ENCODE measurements at regions not wholly inside any gene's neighbourhood (a gene's known extent, or its start where the extent isn't known, plus 50 kb on each side); places are given as distances from the start of the nearest gene placed in this dataset.

DNA sequence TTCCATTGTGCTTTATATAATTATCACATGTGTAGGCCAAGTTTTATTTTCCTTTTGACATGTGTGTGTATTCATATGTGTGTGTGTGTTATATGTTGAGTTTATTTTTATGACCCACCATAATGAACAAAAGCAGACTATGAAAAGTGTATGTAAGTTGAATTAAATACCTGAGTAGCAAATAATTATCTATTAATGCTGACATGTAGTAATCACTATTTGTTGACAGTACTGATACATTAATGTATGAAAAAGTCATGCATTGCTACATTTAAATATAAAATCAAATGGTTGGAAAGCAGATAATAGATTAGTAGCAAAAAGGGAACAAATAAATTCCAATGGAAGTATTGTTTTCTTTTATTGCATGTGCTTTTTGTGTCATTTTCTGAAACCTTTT, 1948.5 kb upstream of the PCDH20 start:
- Histone ChIP-seq H3K27me3 (no peaks in the 10 kb centered on the region), H3K4me3 (no peak overlapping the region), H3K9me3 (no peaks in the 10 kb centered on the region), H3K27ac (replicated peaks in 1 of 4) (no peak overlapping the region), H3K36me3 (no peaks in the 10 kb centered on the region), H3K4me1 (no peaks in the 10 kb centered on the region)
- TF ChIP-seq POLR2AphosphoS5 (IDR thresholded peaks at IDR 0.05): no peak
- TF ChIP-seq, protein P1, sequence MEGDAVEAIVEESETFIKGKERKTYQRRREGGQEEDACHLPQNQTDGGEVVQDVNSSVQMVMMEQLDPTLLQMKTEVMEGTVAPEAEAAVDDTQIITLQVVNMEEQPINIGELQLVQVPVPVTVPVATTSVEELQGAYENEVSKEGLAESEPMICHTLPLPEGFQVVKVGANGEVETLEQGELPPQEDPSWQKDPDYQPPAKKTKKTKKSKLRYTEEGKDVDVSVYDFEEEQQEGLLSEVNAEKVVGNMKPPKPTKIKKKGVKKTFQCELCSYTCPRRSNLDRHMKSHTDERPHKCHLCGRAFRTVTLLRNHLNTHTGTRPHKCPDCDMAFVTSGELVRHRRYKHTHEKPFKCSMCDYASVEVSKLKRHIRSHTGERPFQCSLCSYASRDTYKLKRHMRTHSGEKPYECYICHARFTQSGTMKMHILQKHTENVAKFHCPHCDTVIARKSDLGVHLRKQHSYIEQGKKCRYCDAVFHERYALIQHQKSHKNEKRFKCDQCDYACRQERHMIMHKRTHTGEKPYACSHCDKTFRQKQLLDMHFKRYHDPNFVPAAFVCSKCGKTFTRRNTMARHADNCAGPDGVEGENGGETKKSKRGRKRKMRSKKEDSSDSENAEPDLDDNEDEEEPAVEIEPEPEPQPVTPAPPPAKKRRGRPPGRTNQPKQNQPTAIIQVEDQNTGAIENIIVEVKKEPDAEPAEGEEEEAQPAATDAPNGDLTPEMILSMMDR (IDR thresholded peaks at IDR 0.05): no peak
- intact Hi-C loops (cut with DNase I): no loop called here
- no peak for DNase-seq (ENCODE audit: extremely low spot score)

GRCh38 chr13:63351533-63351932, 1935.9 kb upstream of the PCDH20 start:
- intact Hi-C loops (cut with DNase I): no loop called here
- no peaks in the 10 kb centered on the region for H3K36me3 ChIP-seq
- WGBS: 63% methylated on average over 2 of the region's 2 CpGs

DNA sequence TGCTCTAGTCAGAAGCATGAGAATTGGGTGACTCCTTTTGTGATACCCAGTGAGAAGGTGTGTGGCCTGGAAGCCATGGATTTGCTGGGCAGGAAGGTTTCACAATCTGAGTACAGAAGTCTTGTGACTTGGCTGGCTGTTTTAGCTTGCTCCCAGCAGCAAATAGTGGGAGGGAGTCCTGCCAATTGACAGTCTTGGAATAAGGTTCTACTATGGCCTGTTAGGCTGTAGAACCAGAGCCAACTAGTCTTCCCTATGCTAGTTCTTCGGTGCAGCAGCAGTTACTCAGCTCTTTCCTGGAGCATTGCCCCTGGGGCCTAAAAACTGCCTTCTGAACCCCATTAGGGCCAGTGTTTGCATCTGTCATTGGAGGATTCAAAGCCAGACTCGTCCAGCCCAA, 1935.4 kb upstream of the PCDH20 start:
- Histone ChIP-seq H3K27ac (replicated peaks in 1 of 4) (no peak overlapping the region), H3K36me3 (no peaks in the 10 kb centered on the region), H3K27me3 (no peaks in the 10 kb centered on the region), H3K4me1 (no peaks in the 10 kb centered on the region), H3K9me3 (no peaks in the 10 kb centered on the region), H3K4me3 (no peak overlapping the region)
- TF ChIP-seq POLR2AphosphoS5 (IDR thresholded peaks at IDR 0.05): no peak
- TF ChIP-seq, protein P1 (IDR thresholded peaks at IDR 0.05): no peak
- no peak for TF ChIP-seq POLR2A (IDR thresholded peaks at IDR 0.05; ENCODE audit: low read depth)
- TF ChIP-seq EP300 (IDR thresholded peaks at IDR 0.05): no peak
- WGBS: 68% methylated on average over 2 of the region's 2 CpGs
- intact Hi-C loops (cut with DNase I): no loop called here
- no peak for DNase-seq (ENCODE audit: extremely low spot score)

More at GRCh38 chr13:63351533-63351932, 1935.9 kb upstream of the PCDH20 start:
- Histone ChIP-seq H3K4me3 (no peak overlapping the region), H3K27ac (replicated peaks in 1 of 4) (no peak overlapping the region), H3K4me1 (no peaks in the 10 kb centered on the region), H3K9me3 (no peaks in the 10 kb centered on the region), H3K27me3 (no peaks in the 10 kb centered on the region)
- TF ChIP-seq POLR2A (IDR thresholded peaks at IDR 0.05; ENCODE audit: low read depth) (no peak), POLR2AphosphoS5 (IDR thresholded peaks at IDR 0.05) (no peak), EP300 (IDR thresholded peaks at IDR 0.05) (no peak)
- TF ChIP-seq, protein P1 (IDR thresholded peaks at IDR 0.05): no peak
- DNase-seq (ENCODE audit: extremely low spot score): no peak

DNA sequence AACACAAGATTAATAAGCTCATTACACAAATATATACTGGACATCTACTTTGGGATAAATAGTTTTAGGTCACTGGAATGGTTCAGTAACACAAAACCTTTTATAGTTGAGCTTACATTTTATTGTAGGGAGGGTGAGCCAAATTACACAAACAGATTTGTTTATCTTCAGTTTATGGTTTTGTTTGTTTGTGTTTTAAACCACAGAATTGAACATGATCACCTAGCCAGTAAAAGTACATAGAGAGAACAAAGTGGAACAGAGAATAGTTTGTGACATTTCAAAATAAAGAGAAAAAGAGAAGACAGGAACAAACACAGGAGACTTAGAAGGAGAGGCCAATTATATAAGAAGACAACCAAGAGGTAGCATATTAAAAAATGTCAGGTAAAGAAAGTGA, 1930.2 kb upstream of the PCDH20 start:
- no peak overlapping the region for H3K27ac ChIP-seq (replicated peaks in 1 of 4)
- H3K36me3 ChIP-seq: no peaks in the 10 kb centered on the region
- TF ChIP-seq POLR2AphosphoS5 (IDR thresholded peaks at IDR 0.05) (no peak), EP300 (IDR thresholded peaks at IDR 0.05) (no peak), POLR2A (IDR thresholded peaks at IDR 0.05; ENCODE audit: low read depth) (no peak)
- TF ChIP-seq, protein P1 (IDR thresholded peaks at IDR 0.05): no peak
- H3K4me3 ChIP-seq: no peak overlapping the region
- no peak for DNase-seq (ENCODE audit: extremely low spot score)
- intact Hi-C loops (cut with DNase I): no loop called here
- no peaks in the 10 kb centered on the region for H3K9me3 ChIP-seq
- no peaks in the 10 kb centered on the region for H3K4me1 ChIP-seq
- H3K27me3 ChIP-seq: no peaks in the 10 kb centered on the region

DNA sequence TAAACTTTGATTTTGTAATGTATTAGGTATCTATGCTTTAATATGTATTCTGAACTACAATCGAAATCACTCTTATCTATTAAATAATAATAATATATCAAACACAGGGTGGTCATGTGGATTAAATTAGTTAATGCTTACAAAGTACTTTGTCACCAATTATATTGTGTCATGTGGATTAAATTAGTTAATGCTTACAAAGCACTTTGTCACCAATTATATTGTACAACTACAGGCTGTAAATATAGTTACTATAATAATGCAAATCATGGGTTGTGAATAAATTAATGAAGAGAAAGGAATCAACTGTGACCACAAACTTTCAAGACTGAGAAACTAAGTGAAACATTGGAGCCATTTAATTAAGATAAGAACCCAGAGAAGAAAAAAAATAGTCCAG, 1929.1 kb upstream of the PCDH20 start:
- WGBS: 79% methylated on average over 1 of the region's 1 CpG
- no peaks in the 10 kb centered on the region for H3K4me1 ChIP-seq
- no peak for TF ChIP-seq EP300 (IDR thresholded peaks at IDR 0.05)
- TF ChIP-seq, protein P1 (IDR thresholded peaks at IDR 0.05): no peak
- no peak for TF ChIP-seq POLR2AphosphoS5 (IDR thresholded peaks at IDR 0.05)
- TF ChIP-seq POLR2A (IDR thresholded peaks at IDR 0.05; ENCODE audit: low read depth): no peak
- intact Hi-C loops (cut with DNase I): no loop called here
- no peaks in the 10 kb centered on the region for H3K9me3 ChIP-seq
- no peak overlapping the region for H3K27ac ChIP-seq (replicated peaks in 1 of 4)
- no peaks in the 10 kb centered on the region for H3K27me3 ChIP-seq
- no peak for DNase-seq (ENCODE audit: extremely low spot score)
- H3K36me3 ChIP-seq: no peaks in the 10 kb centered on the region
- no peak overlapping the region for H3K4me3 ChIP-seq

Measured in esophagus muscularis mucosa (tissue), 4 donors.